Left hindlimb (tissue), 1 donor: ENCODE measurements at regions not wholly inside any gene's neighbourhood (a gene's known extent, or its start where the extent isn't known, plus 50 kb on each side); places are given as distances from the start of the nearest gene placed in this dataset.
A peak's percentile ranks its signal among the peaks of the same experiment; 100 is the strongest.

ENCODE experiments used
- DNase-seq: peaks from one replicate; pipeline ENCODE4 v3.0.0-alpha.2; 2018

GRCh38 chr20:57890202-57890800 is 180.5 kb upstream of the PMEPA1 start:
- DNase-seq: no peak

GRCh38 chr20:57888591-57888990 is 178.8 kb upstream of the PMEPA1 start:
- no peak for DNase-seq

- DNase-seq: no peak
Observed at GRCh38 chr20:57884956-57885355, 175.1 kb upstream of the PMEPA1 start.

GRCh38 chr20:57883761-57884160 is 173.9 kb upstream of the PMEPA1 start:
- no peak for DNase-seq

- DNase-seq: no peak
Observed at GRCh38 chr20:57883224-57883623, 173.4 kb upstream of the PMEPA1 start.

GRCh38 chr20:57882451-57883161 is 172.8 kb upstream of the PMEPA1 start:
- peak; percentile 60 for DNase-seq

- no peak for DNase-seq
Observed at GRCh38 chr20:57881466-57882385, 171.9 kb upstream of the PMEPA1 start.

- no peak for DNase-seq
Observed at GRCh38 chr20:57880571-57880892, 170.7 kb upstream of the PMEPA1 start.

- peak; percentile 95 for DNase-seq
Observed at GRCh38 chr20:57879779-57880570, 170.2 kb upstream of the PMEPA1 start.

- no peak for DNase-seq
Observed at GRCh38 chr20:57879437-57879778, 169.6 kb upstream of the PMEPA1 start.

GRCh38 chr20:57878786-57879424 is 169.1 kb upstream of the PMEPA1 start:
- DNase-seq: no peak

GRCh38 chr20:57877995-57878394 is 168.2 kb upstream of the PMEPA1 start:
- no peak for DNase-seq

GRCh38 chr20:57877131-57877824 is 167.5 kb upstream of the PMEPA1 start:
- DNase-seq: no peak

- DNase-seq: no peak
Observed at GRCh38 chr20:57876163-57876562, 166.3 kb upstream of the PMEPA1 start.

GRCh38 chr20:57874141-57874540 is 164.3 kb upstream of the PMEPA1 start:
- DNase-seq: no peak

- DNase-seq: no peak
Observed at GRCh38 chr20:57872816-57873409, 163.1 kb upstream of the PMEPA1 start.

GRCh38 chr20:57871237-57871632 is 161.4 kb upstream of the PMEPA1 start:
- no peak for DNase-seq

- DNase-seq: no peak
Observed at GRCh38 chr20:57870597-57871236, 160.9 kb upstream of the PMEPA1 start.

- no peak for DNase-seq
Observed at GRCh38 chr20:57869951-57870315, 160.1 kb upstream of the PMEPA1 start.

- DNase-seq: no peak
Observed at GRCh38 chr20:57869291-57869950, 159.6 kb upstream of the PMEPA1 start.

GRCh38 chr20:57868310-57868709 is 158.5 kb upstream of the PMEPA1 start:
- no peak for DNase-seq
